ENCODE measurements at regions not wholly inside any gene's neighbourhood (a gene's known extent, or its start where the extent isn't known, plus 50 kb on each side); places are given as distances from the start of the nearest gene placed in this dataset.

- no peak for DNase-seq (ENCODE audit: low read depth)
Observed at GRCh38 chr2:120852200-120852815, 116.6 kb downstream of the GLI2 start.

GRCh38 chr2:120853306-120854013 is 117.8 kb downstream of the GLI2 start:
- DNase-seq (ENCODE audit: low read depth): no peak

- no peak for DNase-seq (ENCODE audit: low read depth)
Observed at GRCh38 chr2:120854014-120854620, 118.4 kb downstream of the GLI2 start.

GRCh38 chr2:120854766-120855530 is 119.3 kb downstream of the GLI2 start:
- no peak for DNase-seq (ENCODE audit: low read depth)

GRCh38 chr2:120855855-120856405 is 120.3 kb downstream of the GLI2 start:
- DNase-seq (ENCODE audit: low read depth): no peak

DNA sequence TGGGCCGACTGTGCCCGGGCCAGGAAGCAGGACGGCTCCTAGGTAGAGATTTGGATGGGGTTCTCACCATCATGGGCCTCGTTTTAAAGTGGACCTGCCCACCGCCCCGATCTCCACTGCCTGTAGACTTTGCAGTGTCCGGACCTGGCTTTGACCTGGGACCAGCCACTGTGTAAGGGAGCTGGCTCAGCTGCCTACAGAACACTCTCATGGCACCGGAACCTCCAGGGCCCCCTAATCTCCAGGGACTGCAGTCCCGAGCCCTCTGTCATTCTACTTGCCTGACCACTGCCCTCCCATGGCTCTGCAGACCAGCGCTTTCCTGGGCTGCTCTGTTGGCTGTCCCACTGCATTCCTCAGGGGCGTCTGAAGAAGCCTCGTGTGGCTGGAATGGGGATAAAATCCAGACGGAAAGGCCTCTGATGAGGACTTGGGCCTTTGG is 120.8 kb downstream of the GLI2 start:
- DNase-seq (ENCODE audit: low read depth): peak; percentile 20

- DNase-seq (ENCODE audit: low read depth): no peak
Observed at GRCh38 chr2:120857422-120857821, 121.8 kb downstream of the GLI2 start.

DNA sequence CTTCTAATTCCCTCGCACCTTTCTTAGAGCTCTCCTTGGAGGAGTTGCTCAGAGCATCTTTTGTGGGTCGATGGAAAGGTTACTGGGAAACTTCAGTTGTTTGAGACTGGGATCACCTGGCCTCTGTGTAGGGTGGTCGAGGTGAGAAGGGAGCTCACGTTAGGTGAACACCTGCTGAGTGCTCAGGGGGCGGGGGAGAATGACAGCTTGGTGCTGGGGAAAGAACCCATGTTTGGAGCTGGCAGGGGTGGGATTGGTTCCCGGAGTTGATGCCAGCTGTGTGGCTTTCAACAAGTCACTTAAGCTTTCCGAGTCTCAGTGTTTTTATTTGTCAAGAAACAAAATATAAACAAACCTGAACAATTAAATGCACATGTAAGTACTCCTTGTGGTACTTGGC is 122.3 kb downstream of the GLI2 start:
- no peak for DNase-seq (ENCODE audit: low read depth)

- DNase-seq (ENCODE audit: low read depth): no peak
Observed at GRCh38 chr2:120858361-120859106, 122.9 kb downstream of the GLI2 start.

DNA sequence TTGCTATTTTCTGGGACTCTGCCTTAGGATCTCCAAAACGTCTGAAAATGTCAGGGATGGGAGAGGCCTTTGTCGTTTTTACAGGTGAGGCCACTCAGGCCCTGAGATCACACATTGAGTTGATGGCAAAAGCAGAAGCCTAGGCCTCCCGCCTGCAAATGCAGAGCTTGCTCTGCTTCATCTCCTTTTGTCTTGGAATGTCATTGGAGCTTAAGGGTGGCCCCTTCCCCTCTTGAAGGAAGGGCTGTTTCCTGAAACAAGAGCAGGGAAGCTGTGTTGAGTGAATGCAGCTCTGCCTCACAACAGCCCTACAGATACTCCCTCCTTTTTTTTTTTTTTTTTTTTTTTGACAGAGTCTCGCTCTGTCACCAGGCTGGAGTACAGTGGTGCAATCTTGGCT is 123.5 kb downstream of the GLI2 start:
- no peak for DNase-seq (ENCODE audit: low read depth)

GRCh38 chr2:120859814-120860578 is 124.3 kb downstream of the GLI2 start:
- no peak for DNase-seq (ENCODE audit: low read depth)

- no peak for DNase-seq (ENCODE audit: low read depth)
Observed at GRCh38 chr2:120860579-120860922, 124.9 kb downstream of the GLI2 start.

GRCh38 chr2:120861191-120861575 is 125.5 kb downstream of the GLI2 start:
- no peak for DNase-seq (ENCODE audit: low read depth)

- DNase-seq (ENCODE audit: low read depth): peak; percentile 66
Observed at GRCh38 chr2:120861576-120862191, 126.0 kb downstream of the GLI2 start.

GRCh38 chr2:120862201-120863060 is 126.8 kb downstream of the GLI2 start:
- no peak for DNase-seq (ENCODE audit: low read depth)

GRCh38 chr2:120863146-120863545 is 127.5 kb downstream of the GLI2 start:
- no peak for DNase-seq (ENCODE audit: low read depth)

- peak; percentile 85 for DNase-seq (ENCODE audit: low read depth)
Observed at GRCh38 chr2:120863661-120864320, 128.1 kb downstream of the GLI2 start.

DNA sequence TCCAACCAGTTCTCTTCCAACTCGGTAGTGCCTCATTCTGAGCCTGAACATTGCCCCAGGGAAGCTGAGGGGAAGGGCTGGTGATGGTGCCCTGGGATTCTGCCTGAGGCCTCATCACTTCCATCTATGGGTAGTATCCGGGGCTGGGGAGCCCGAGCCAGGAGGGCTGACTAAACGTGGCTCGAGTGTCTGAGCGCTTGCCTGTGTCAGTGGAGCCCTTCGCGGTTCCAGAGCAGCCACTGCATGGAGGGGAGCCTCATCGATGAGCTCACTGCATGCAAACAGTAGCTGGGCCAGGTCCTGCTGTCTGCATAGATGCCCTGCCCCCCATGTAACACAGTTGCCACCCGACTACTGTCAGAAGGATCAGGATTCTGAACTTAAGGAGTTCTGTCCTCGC is 129.3 kb downstream of the GLI2 start:
- DNase-seq (ENCODE audit: low read depth): peak; percentile 56

Measured in HT1080 (cell line).